HepG2 (cell line): ENCODE measurements at regions not wholly inside any gene's neighbourhood (a gene's known extent, or its start where the extent isn't known, plus 50 kb on each side); places are given as distances from the start of the nearest gene placed in this dataset.

ENCODE experiments used
- ARID2 ChIP-seq: sonication (generic); formaldehyde crosslinking; IDR thresholded peaks from 2 replicates; pipeline ENCODE4 v1.8.1; 2022; ENCODE audit warnings: mild to moderate bottlenecking, missing genetic modification reagents, borderline replicate concordance
- DR1 ChIP-seq: sonication (generic); formaldehyde crosslinking; IDR thresholded peaks from 2 replicates; pipeline ENCODE4 v1.8.0; 2021; ENCODE audit warnings: mild to moderate bottlenecking, missing genetic modification reagents, inconsistent platforms
- HNF4A ChIP-seq: sonication (generic); formaldehyde crosslinking; IDR thresholded peaks from 2 replicates; pipeline ENCODE4 v1.4.0; 2020; ENCODE audit warnings: missing genetic modification reagents
- MAFF ChIP-seq: IDR thresholded peaks from 2 replicates; pipeline ENCODE4 v1.6.1; 2011; ENCODE audit warnings: low read depth, low read length, improper control_type of control experiment
- POGZ ChIP-seq: sonication (generic); formaldehyde crosslinking; IDR thresholded peaks from 2 replicates; pipeline ENCODE4 v1.4.0; 2020; ENCODE audit warnings: mild to moderate bottlenecking, missing genetic modification reagents
- PRDM15 ChIP-seq: sonication (generic); formaldehyde crosslinking; IDR thresholded peaks from 2 replicates; pipeline ENCODE4 v1.4.0; 2020; ENCODE audit warnings: missing genetic modification reagents
- SAP130 ChIP-seq: IDR thresholded peaks from 2 replicates; pipeline ENCODE4 v1.6.1; 2016; ENCODE audit warnings: low read depth
- SKI ChIP-seq: fragments of 450-650 bp; IDR thresholded peaks from one replicate; pipeline ENCODE4 v1.6.1; 2018; ENCODE audit warnings: mild to moderate bottlenecking; ENCODE audit not compliant: partially characterized antibody
- SYNCRIP ChIP-seq: fragments of 200-400 bp; formaldehyde crosslinking; IDR thresholded peaks from 2 replicates; pipeline ENCODE4 v1.6.1; 2018; ENCODE audit warnings: mild to moderate bottlenecking, low read depth, low read length; ENCODE audit not compliant: insufficient read depth
- TARDBP ChIP-seq: sonication (generic); formaldehyde crosslinking; IDR thresholded peaks from 2 replicates; pipeline ENCODE4 v1.8.0; 2022; ENCODE audit warnings: mild to moderate bottlenecking, missing genetic modification reagents
- TRIM22 ChIP-seq: fragments of 450-650 bp; IDR thresholded peaks from 2 replicates; pipeline ENCODE4 v1.6.1; 2017
- ZBTB4 ChIP-seq: sonication (generic); formaldehyde crosslinking; IDR thresholded peaks from 2 replicates; pipeline ENCODE4 v1.4.0; 2020; ENCODE audit warnings: missing genetic modification reagents, mild to moderate bottlenecking, borderline replicate concordance
- ZBTB7B ChIP-seq: sonication (generic); formaldehyde crosslinking; IDR thresholded peaks from 2 replicates; pipeline ENCODE4 v1.4.0; 2020; ENCODE audit warnings: missing genetic modification reagents
- ZKSCAN5 ChIP-seq: sonication (generic); formaldehyde crosslinking; IDR thresholded peaks from 2 replicates; pipeline ENCODE4 v1.5.1; 2020; ENCODE audit warnings: mild to moderate bottlenecking, missing genetic modification reagents
- ZNF260 ChIP-seq: sonication (generic); formaldehyde crosslinking; IDR thresholded peaks from 2 replicates; pipeline ENCODE4 v1.4.0; 2020; ENCODE audit warnings: missing genetic modification reagents, low read depth, mild to moderate bottlenecking, borderline replicate concordance
- ZNF274 ChIP-seq: sonication (generic); formaldehyde crosslinking; IDR thresholded peaks from 2 replicates; pipeline ENCODE4 v1.5.1; 2020; ENCODE audit warnings: mild to moderate bottlenecking, missing genetic modification reagents
- ZNF33A ChIP-seq: sonication (generic); formaldehyde crosslinking; IDR thresholded peaks from 2 replicates; pipeline ENCODE4 v1.5.1; 2020; ENCODE audit warnings: missing genetic modification reagents, mild to moderate bottlenecking, moderate library complexity, borderline replicate concordance
- ZNF740 ChIP-seq: sonication (generic); formaldehyde crosslinking; IDR thresholded peaks from 2 replicates; pipeline ENCODE4 v1.4.0; 2020; ENCODE audit warnings: missing genetic modification reagents
- ZNF879 ChIP-seq: sonication (generic); formaldehyde crosslinking; IDR thresholded peaks from 2 replicates; pipeline ENCODE4 v1.8.1; 2023; ENCODE audit warnings: missing genetic modification reagents

GRCh38 chr20:50398821-50399554 is 111.2 kb upstream of the PTPN1 start (continued):
- TF ChIP-seq SKI (peak; percentile 96), MAFF (no peak), TRIM22 (no peak), ZNF33A (CRISPR knock-in tag) (no peak), ARID2 (peak; percentile 99), ZNF274 (CRISPR knock-in tag) (no peak), ZBTB4 (CRISPR knock-in tag) (peak; percentile 99), ZNF260 (CRISPR knock-in tag) (no peak), SYNCRIP (no peak), DR1 (CRISPR knock-in tag) (peak; percentile 52; the same call in 1 of the 2 replicates), HNF4A (CRISPR knock-in tag) (peak; percentile 94), ZKSCAN5 (no peak), SAP130 (CRISPR knock-in tag) (peak; percentile 95), POGZ (CRISPR knock-in tag) (peak; percentile 96), ZNF740 (CRISPR knock-in tag) (peak; percentile 95), ZBTB7B (CRISPR knock-in tag) (peak; percentile 99), TARDBP (peak; percentile 100), ZNF879 (CRISPR knock-in tag) (no peak; the same call in 1 of the 2 replicates), PRDM15 (CRISPR knock-in tag) (peak; percentile 27; the same call in 1 of the 2 replicates)
